Ectodermal cell (in vitro differentiated cells): ENCODE measurements at regions not wholly inside any gene's neighbourhood (a gene's known extent, or its start where the extent isn't known, plus 50 kb on each side); places are given as distances from the start of the nearest gene placed in this dataset.

Experiments
- H3K27ac ChIP-seq: 2 replicates; pipeline ENCODE4 v1.7.0; 2013; ENCODE audit warnings: mild to moderate bottlenecking, low read depth, low read length; ENCODE audit not compliant: insufficient read depth, poor library complexity, severe bottlenecking
- H3K27me3 ChIP-seq: 2 replicates; pipeline ENCODE4 v1.7.0; 2013; ENCODE audit warnings: mild to moderate bottlenecking, low read length; ENCODE audit not compliant: insufficient read depth, control insufficient read depth, poor library complexity, severe bottlenecking
- H3K36me3 ChIP-seq: one replicate; pipeline ENCODE4 v1.7.0; 2013; ENCODE audit warnings: low read length; ENCODE audit not compliant: control insufficient read depth, insufficient read depth
- H3K4me1 ChIP-seq: one replicate; pipeline ENCODE4 v1.7.0; 2013; ENCODE audit warnings: low read length; ENCODE audit not compliant: control insufficient read depth, insufficient read depth
- H3K4me3 ChIP-seq: 2 replicates; pipeline ENCODE4 v1.7.0; 2013; ENCODE audit warnings: low read depth, low read length, control low read depth; ENCODE audit not compliant: insufficient read depth
- H3K9me3 ChIP-seq: 2 replicates; pipeline ENCODE4 v1.7.0; 2013; ENCODE audit warnings: mild to moderate bottlenecking, low read length, moderate library complexity; ENCODE audit not compliant: control insufficient read depth
- WGBS, 2 experiments: methylation state at CpG; one replicate each; pipeline ENCODE4 v1.1.7; 2013; ENCODE audit warnings: missing lambda C conversion rate in 2 of 2; 5-methylcytosine and 5-hydroxymethylcytosine counted together

DNA sequence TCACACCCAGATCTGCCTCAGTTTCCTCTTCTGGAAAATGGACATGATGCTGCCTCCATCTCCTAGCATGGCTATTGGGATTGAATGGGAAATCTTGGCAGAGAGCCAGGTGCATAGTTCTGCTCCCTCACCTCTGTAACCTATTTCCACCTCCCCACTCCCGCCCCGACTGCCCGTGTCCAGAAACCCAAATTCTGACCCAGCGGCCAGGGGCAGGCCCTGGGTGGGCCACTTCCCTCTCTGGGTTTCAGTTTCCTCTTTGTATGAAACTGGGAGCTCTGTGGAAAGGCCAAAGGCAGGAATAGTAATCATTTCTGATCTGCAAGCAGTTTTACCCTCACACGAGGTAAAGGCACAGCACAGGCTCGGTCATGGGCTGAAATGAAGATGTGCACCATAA is 74.1 kb upstream of the DUSP5 start:
- WGBS, 2 experiments: 95 to 98% methylated on average over 6 of the region's 6 CpGs

GRCh38 chr10:110425684-110426293 is 71.9 kb upstream of the DUSP5 start:
- WGBS, 2 experiments: 89% methylated on average over 11 of the region's 11 CpGs
- Histone ChIP-seq H3K36me3 (no peaks in the 10 kb centered on the region), H3K27ac (no peak overlapping the region), H3K27me3 (no peaks in the 10 kb centered on the region), H3K4me1 (no peaks in the 10 kb centered on the region), H3K9me3 (no peaks in the 10 kb centered on the region), H3K4me3 (no peak overlapping the region)

More for the DNA sequence above, 74.1 kb upstream of the DUSP5 start:
- Histone ChIP-seq H3K27ac (no peak overlapping the region), H3K4me3 (no peak overlapping the region), H3K9me3 (no peaks in the 10 kb centered on the region), H3K4me1 (no peaks in the 10 kb centered on the region), H3K36me3 (no peaks in the 10 kb centered on the region), H3K27me3 (no peaks in the 10 kb centered on the region)

DNA sequence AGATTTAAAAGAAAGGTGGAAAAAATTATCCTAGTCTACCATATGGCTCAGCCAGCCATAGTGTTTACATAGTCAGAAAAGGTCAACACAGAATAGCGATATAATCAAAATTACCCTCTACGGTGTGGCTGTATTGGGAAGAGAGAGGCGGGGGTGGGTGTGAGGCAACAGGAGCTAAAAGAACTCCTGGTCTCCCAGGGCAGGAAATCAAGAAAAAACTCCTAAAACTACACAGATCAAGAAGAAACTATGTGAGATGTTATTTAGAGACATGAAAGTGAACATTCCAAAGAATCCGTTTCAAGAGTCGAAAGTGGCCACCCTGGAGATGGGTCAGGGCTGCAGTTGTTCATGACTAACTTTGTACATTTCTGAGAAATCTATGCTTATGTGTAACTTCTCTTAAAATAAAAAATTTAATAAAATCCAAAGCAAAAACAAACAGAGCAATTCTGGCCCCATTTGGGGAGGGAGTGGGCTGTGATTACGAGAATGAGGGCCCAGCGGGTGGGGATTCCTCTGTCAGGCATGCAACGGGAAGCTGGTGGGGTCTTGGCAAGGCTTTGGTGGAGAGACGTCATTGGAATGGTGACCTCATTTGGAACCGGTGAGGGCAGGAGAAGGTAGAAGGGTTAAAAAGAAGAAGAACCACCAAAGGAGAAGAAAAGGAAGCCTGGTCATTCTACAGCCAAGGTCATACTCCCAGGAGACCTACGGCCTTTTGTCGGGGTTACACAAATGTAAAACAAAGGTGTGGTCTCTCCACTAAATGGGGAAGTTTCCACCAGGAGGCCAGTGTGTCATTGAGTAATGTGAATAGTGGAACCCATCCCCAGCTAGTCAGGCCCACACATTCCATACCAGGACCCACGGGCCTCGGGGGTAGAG is 71.2 kb upstream of the DUSP5 start:
- H3K9me3 ChIP-seq: no peaks in the 10 kb centered on the region
- no peak overlapping the region for H3K4me3 ChIP-seq
- H3K4me1 ChIP-seq: no peaks in the 10 kb centered on the region
- WGBS, 2 experiments: 62 to 75% methylated on average over 12 to 14 of the region's 14 CpGs
- H3K27ac ChIP-seq: no peak overlapping the region
- H3K27me3 ChIP-seq: no peaks in the 10 kb centered on the region
- no peaks in the 10 kb centered on the region for H3K36me3 ChIP-seq

GRCh38 chr10:110429301-110429700 is 68.4 kb upstream of the DUSP5 start:
- 67 to 70% methylated on average over 2 of the region's 2 CpGs for WGBS, 2 experiments
- H3K27ac ChIP-seq: no peak overlapping the region
- no peaks in the 10 kb centered on the region for H3K4me1 ChIP-seq

GRCh38 chr10:110430340-110431273 is 67.1 kb upstream of the DUSP5 start:
- 91 to 93% methylated on average over 13 of the region's 13 CpGs for WGBS, 2 experiments
- Histone ChIP-seq H3K27ac (no peak overlapping the region), H3K36me3 (no peaks in the 10 kb centered on the region), H3K27me3 (no peaks in the 10 kb centered on the region), H3K4me3 (no peak overlapping the region), H3K9me3 (no peaks in the 10 kb centered on the region), H3K4me1 (no peaks in the 10 kb centered on the region)

More at GRCh38 chr10:110429301-110429700, 68.4 kb upstream of the DUSP5 start:
- no peaks in the 10 kb centered on the region for H3K27me3 ChIP-seq
- H3K4me3 ChIP-seq: no peak overlapping the region
- H3K9me3 ChIP-seq: no peaks in the 10 kb centered on the region
- H3K36me3 ChIP-seq: no peaks in the 10 kb centered on the region

DNA sequence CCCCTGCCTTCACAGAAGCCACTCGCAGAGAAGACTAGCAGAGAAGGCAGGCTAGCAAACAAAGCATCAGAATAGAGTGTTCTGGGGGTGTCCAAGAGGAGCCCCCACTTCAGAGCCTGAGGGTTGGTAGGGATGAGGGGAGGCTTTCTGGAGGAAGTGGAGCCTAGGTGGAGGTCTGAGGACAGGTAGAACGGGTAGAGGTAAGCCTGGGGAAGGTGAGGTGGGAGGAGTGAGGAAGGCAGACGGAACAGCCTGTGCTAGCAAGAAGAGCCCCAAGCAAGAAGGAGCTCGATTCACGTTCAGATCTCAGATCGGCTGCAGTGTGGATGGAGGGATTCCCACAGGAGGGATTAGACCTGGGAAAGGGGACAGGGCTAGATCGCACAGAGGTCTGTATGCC is 66.0 kb upstream of the DUSP5 start:
- no peak overlapping the region for H3K27ac ChIP-seq
- 87 to 88% methylated on average over 7 of the region's 7 CpGs for WGBS, 2 experiments

DNA sequence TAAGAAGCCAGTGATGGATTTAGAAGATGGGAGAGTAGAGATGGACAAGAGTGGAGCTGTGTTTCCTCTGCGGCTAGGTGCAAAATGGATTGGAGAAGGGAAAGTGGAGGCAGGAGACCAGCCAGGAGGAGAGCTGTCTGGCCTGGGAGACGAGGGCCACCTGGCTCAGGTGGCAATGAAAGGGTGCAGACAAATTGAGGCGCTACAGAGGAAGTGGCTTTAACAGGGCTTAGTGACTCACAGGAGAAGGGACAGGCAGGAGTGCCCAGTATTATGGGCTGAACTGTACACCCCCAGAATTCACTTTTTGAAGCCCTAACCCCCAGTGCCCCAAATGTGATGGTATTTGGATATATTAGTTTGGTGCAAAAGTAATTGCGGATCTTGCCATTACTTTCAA is 65.6 kb upstream of the DUSP5 start:
- 92 to 94% methylated on average over 4 of the region's 4 CpGs for WGBS, 2 experiments
- no peak overlapping the region for H3K4me3 ChIP-seq
- H3K36me3 ChIP-seq: no peaks in the 10 kb centered on the region

More for the DNA sequence above, 66.0 kb upstream of the DUSP5 start:
- Histone ChIP-seq H3K4me3 (no peak overlapping the region), H3K9me3 (no peaks in the 10 kb centered on the region), H3K27me3 (no peaks in the 10 kb centered on the region), H3K36me3 (no peaks in the 10 kb centered on the region), H3K4me1 (no peaks in the 10 kb centered on the region)

DNA sequence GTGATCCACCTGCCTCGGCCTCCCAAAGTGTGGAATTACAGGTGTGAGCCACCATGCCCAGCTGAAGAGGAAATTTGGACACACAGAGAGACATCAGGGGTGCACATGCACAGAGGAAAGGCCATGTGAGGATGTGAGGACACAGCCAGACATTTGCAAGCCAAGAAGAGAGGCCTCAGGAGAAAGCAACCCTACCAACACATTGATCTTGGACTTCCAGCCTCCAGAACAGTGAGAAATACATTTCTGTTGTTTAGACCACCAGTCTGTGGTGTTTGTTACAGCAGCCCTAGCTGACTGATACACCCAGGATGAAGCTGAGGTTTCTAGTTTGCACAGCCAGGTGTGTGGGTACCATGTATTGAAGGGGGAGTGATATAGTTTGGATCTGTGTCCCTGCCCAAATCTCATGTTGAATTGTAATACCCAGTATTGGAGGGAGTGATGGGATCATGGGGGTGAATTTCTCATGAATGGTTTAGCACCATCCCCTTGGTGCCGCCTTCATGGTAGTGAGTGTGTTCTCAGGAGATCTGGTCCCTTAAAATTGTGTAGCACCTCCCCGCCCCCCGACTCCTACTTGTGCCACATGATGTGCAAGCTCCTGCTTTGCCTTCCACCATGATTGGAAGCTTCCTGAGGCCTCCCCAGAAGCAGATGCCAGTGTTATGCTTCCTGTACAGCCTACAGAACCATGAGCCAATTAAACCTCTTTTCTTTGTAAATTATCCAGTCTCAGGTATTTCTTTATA is 64.7 kb upstream of the DUSP5 start:
- 95 to 96% methylated on average over 4 of the region's 4 CpGs for WGBS, 2 experiments

More for the DNA sequence above, 65.6 kb upstream of the DUSP5 start:
- H3K4me1 ChIP-seq: no peaks in the 10 kb centered on the region
- H3K9me3 ChIP-seq: no peaks in the 10 kb centered on the region
- no peaks in the 10 kb centered on the region for H3K27me3 ChIP-seq
- no peak overlapping the region for H3K27ac ChIP-seq

DNA sequence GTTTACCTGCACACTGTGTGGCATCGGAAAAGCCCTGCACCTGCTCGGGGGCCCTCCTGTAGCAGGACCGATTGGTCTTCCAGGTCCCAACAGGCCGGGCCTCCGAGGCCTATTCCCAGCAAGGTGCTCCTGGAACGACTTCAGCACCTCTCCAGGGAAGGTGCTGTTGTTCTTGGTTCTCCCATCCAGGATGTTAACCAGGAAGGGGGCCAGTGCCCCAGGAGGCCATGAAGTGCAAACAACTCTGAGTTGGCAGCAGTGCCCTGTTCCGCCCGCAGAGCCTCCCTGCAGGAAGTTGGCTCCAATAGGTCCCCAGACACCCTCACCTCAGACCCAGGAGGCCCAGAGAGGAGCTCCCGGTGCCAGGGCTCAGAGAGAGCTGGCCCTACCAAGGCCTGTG is 64.0 kb upstream of the DUSP5 start:
- H3K4me3 ChIP-seq: no peak overlapping the region
- H3K27ac ChIP-seq: no peak overlapping the region
- H3K36me3 ChIP-seq: no peaks in the 10 kb centered on the region
- H3K9me3 ChIP-seq: no peaks in the 10 kb centered on the region
- no peaks in the 10 kb centered on the region for H3K4me1 ChIP-seq
- WGBS, 2 experiments: 90 to 94% methylated on average over 9 of the region's 9 CpGs
- H3K27me3 ChIP-seq: no peaks in the 10 kb centered on the region

More for the DNA sequence above, 64.7 kb upstream of the DUSP5 start:
- Histone ChIP-seq H3K4me3 (no peak overlapping the region), H3K27me3 (no peaks in the 10 kb centered on the region), H3K9me3 (no peaks in the 10 kb centered on the region), H3K36me3 (no peaks in the 10 kb centered on the region), H3K27ac (no peak overlapping the region), H3K4me1 (no peaks in the 10 kb centered on the region)
